Hematopoietic multipotent progenitor cell treated with erythropoietin and hydrocortisone succinate and interleukin-3 and kit ligand, for 17 days (in vitro differentiated cells): ENCODE measurements at regions not wholly inside any gene's neighbourhood (a gene's known extent, or its start where the extent isn't known, plus 50 kb on each side); places are given as distances from the start of the nearest gene placed in this dataset.
"Not testable (repeated sequence)": the region's sequence is repeated elsewhere in the genome, so short reads cannot be mapped to it uniquely, and the experiment has no call there.

Experiments used
- DNase-seq: peaks from one replicate; pipeline ENCODE4 v3.0.0-alpha.2; 2015; ENCODE audit warnings: low spot score

- not testable (repeated sequence) for DNase-seq
Measured at GRCh38 chr7:32816409-32816948, 75.1 kb downstream of the KBTBD2 start.

- DNase-seq, result not testable (repeated sequence)
Measured at GRCh38 chr7:32814779-32815178, 76.8 kb downstream of the KBTBD2 start.

GRCh38 chr7:32809871-32810270 is 81.7 kb downstream of the KBTBD2 start:
- no peak for DNase-seq

- DNase-seq, result no peak
Measured at GRCh38 chr7:32809347-32809746, 82.2 kb downstream of the KBTBD2 start.

GRCh38 chr7:32803406-32804141 is 88.0 kb downstream of the KBTBD2 start:
- DNase-seq, result no peak

GRCh38 chr7:32802305-32802910 is 89.2 kb downstream of the KBTBD2 start:
- no peak for DNase-seq

GRCh38 chr7:32793053-32793452 is 98.5 kb downstream of the KBTBD2 start:
- not testable (repeated sequence) for DNase-seq

- DNase-seq, result not testable (repeated sequence)
Measured at GRCh38 chr7:32790766-32791430, 100.7 kb downstream of the KBTBD2 start.

GRCh38 chr7:32789266-32789665 is 102.3 kb downstream of the KBTBD2 start:
- not testable (repeated sequence) for DNase-seq

- DNase-seq, result not testable (repeated sequence)
Measured at GRCh38 chr7:32788174-32788573, 103.4 kb downstream of the KBTBD2 start.

- not testable (repeated sequence) for DNase-seq
Measured at GRCh38 chr7:32785365-32785944, 106.1 kb downstream of the KBTBD2 start.

GRCh38 chr7:32779895-32780294 is 111.7 kb downstream of the KBTBD2 start:
- DNase-seq, result not testable (repeated sequence)

GRCh38 chr7:32779167-32779566 is 112.4 kb downstream of the KBTBD2 start:
- DNase-seq, result no peak

- DNase-seq, result not testable (repeated sequence)
Measured at GRCh38 chr7:32777041-32777666, 114.4 kb downstream of the KBTBD2 start.

GRCh38 chr7:32776318-32776717 is 115.2 kb downstream of the KBTBD2 start:
- DNase-seq, result not testable (repeated sequence)

- DNase-seq, result not testable (repeated sequence)
Measured at GRCh38 chr7:32775809-32776208, 115.8 kb downstream of the KBTBD2 start.

- DNase-seq, result no peak
Measured at GRCh38 chr7:32774541-32774951, 117.0 kb downstream of the KBTBD2 start.

GRCh38 chr7:32768866-32769510 is 122.6 kb downstream of the KBTBD2 start:
- DNase-seq, result not testable (repeated sequence)

- DNase-seq, result not testable (repeated sequence)
Measured at GRCh38 chr7:32768338-32768737, 123.2 kb downstream of the KBTBD2 start.

GRCh38 chr7:32765649-32766251 is 125.8 kb downstream of the KBTBD2 start:
- DNase-seq, result peak; percentile 10

GRCh38 chr7:32765185-32765584 is 126.4 kb downstream of the KBTBD2 start:
- DNase-seq, result no peak
